ENCODE measurements at regions not wholly inside any gene's neighbourhood (a gene's known extent, or its start where the extent isn't known, plus 50 kb on each side); places are given as distances from the start of the nearest gene placed in this dataset.

GRCh38 chr5:4405614-4406219 is 734.4 kb upstream of the ADAMTS16 start:
- H3K79me2 ChIP-seq (ENCODE audit: control insufficient read depth, insufficient read depth, low read length, unreplicated experiment): no peaks in the 10 kb centered on the region
- no peak overlapping the region for H3K4me3 ChIP-seq (ENCODE audit: low read depth, low read length)
- H3K27ac ChIP-seq (ENCODE audit: low read depth, low read length): no peak overlapping the region
- no peaks in the 10 kb centered on the region for H3K36me3 ChIP-seq (ENCODE audit: insufficient read depth, low read length)
- no peaks in the 10 kb centered on the region for H3K4me1 ChIP-seq (ENCODE audit: control insufficient read depth, insufficient read depth, low read length, unreplicated experiment)
- H3K27me3 ChIP-seq (ENCODE audit: insufficient read depth, low read length): no peaks in the 10 kb centered on the region
- no peak overlapping the region for H2AFZ ChIP-seq (ENCODE audit: low read length, unreplicated experiment)

- Histone ChIP-seq H3K4me3 (ENCODE audit: low read depth, low read length) (no peak overlapping the region), H3K27ac (ENCODE audit: low read depth, low read length) (no peak overlapping the region), H2AFZ (ENCODE audit: low read length, unreplicated experiment) (no peak overlapping the region), H3K36me3 (ENCODE audit: insufficient read depth, low read length) (no peaks in the 10 kb centered on the region), H3K27me3 (ENCODE audit: insufficient read depth, low read length) (no peaks in the 10 kb centered on the region), H3K79me2 (ENCODE audit: control insufficient read depth, insufficient read depth, low read length, unreplicated experiment) (no peaks in the 10 kb centered on the region), H3K4me1 (ENCODE audit: control insufficient read depth, insufficient read depth, low read length, unreplicated experiment) (no peaks in the 10 kb centered on the region)
These were observed 730.0 kb upstream of the ADAMTS16 start for GRCh38 chr5:4410151-4410550.

- Histone ChIP-seq H3K4me3 (ENCODE audit: low read depth, low read length) (no peak overlapping the region), H3K27ac (ENCODE audit: low read depth, low read length) (no peak overlapping the region), H2AFZ (ENCODE audit: low read length, unreplicated experiment) (no peak overlapping the region), H3K79me2 (ENCODE audit: control insufficient read depth, insufficient read depth, low read length, unreplicated experiment) (no peaks in the 10 kb centered on the region), H3K36me3 (ENCODE audit: insufficient read depth, low read length) (no peaks in the 10 kb centered on the region), H3K27me3 (ENCODE audit: insufficient read depth, low read length) (no peaks in the 10 kb centered on the region), H3K4me1 (ENCODE audit: control insufficient read depth, insufficient read depth, low read length, unreplicated experiment) (no peaks in the 10 kb centered on the region)
These were observed 728.5 kb upstream of the ADAMTS16 start for GRCh38 chr5:4411664-4412063.

GRCh38 chr5:4413996-4414395 is 726.1 kb upstream of the ADAMTS16 start:
- Histone ChIP-seq H3K36me3 (ENCODE audit: insufficient read depth, low read length) (no peaks in the 10 kb centered on the region), H3K4me3 (ENCODE audit: low read depth, low read length) (no peak overlapping the region), H3K4me1 (ENCODE audit: control insufficient read depth, insufficient read depth, low read length, unreplicated experiment) (no peaks in the 10 kb centered on the region), H3K79me2 (ENCODE audit: control insufficient read depth, insufficient read depth, low read length, unreplicated experiment) (no peaks in the 10 kb centered on the region), H3K27ac (ENCODE audit: low read depth, low read length) (no peak overlapping the region), H2AFZ (ENCODE audit: low read length, unreplicated experiment) (no peak overlapping the region), H3K27me3 (ENCODE audit: insufficient read depth, low read length) (no peaks in the 10 kb centered on the region)

- no peak overlapping the region for H3K4me3 ChIP-seq (ENCODE audit: low read depth, low read length)
- H3K27ac ChIP-seq (ENCODE audit: low read depth, low read length): no peak overlapping the region
- H3K4me1 ChIP-seq (ENCODE audit: control insufficient read depth, insufficient read depth, low read length, unreplicated experiment): no peaks in the 10 kb centered on the region
- H2AFZ ChIP-seq (ENCODE audit: low read length, unreplicated experiment): no peak overlapping the region
- no peaks in the 10 kb centered on the region for H3K79me2 ChIP-seq (ENCODE audit: control insufficient read depth, insufficient read depth, low read length, unreplicated experiment)
- no peaks in the 10 kb centered on the region for H3K36me3 ChIP-seq (ENCODE audit: insufficient read depth, low read length)
- no peaks in the 10 kb centered on the region for H3K27me3 ChIP-seq (ENCODE audit: insufficient read depth, low read length)
These were observed 722.0 kb upstream of the ADAMTS16 start for GRCh38 chr5:4418084-4418483.

GRCh38 chr5:4419281-4419680 is 720.8 kb upstream of the ADAMTS16 start:
- H2AFZ ChIP-seq (ENCODE audit: low read length, unreplicated experiment): no peak overlapping the region
- H3K27me3 ChIP-seq (ENCODE audit: insufficient read depth, low read length): no peaks in the 10 kb centered on the region
- H3K27ac ChIP-seq (ENCODE audit: low read depth, low read length): no peak overlapping the region
- no peaks in the 10 kb centered on the region for H3K36me3 ChIP-seq (ENCODE audit: insufficient read depth, low read length)
- H3K79me2 ChIP-seq (ENCODE audit: control insufficient read depth, insufficient read depth, low read length, unreplicated experiment): no peaks in the 10 kb centered on the region
- H3K4me1 ChIP-seq (ENCODE audit: control insufficient read depth, insufficient read depth, low read length, unreplicated experiment): no peaks in the 10 kb centered on the region
- H3K4me3 ChIP-seq (ENCODE audit: low read depth, low read length): no peak overlapping the region

- Histone ChIP-seq H3K27me3 (ENCODE audit: insufficient read depth, low read length) (no peaks in the 10 kb centered on the region), H2AFZ (ENCODE audit: low read length, unreplicated experiment) (no peak overlapping the region), H3K79me2 (ENCODE audit: control insufficient read depth, insufficient read depth, low read length, unreplicated experiment) (no peaks in the 10 kb centered on the region), H3K36me3 (ENCODE audit: insufficient read depth, low read length) (no peaks in the 10 kb centered on the region), H3K27ac (ENCODE audit: low read depth, low read length) (no peak overlapping the region), H3K4me3 (ENCODE audit: low read depth, low read length) (no peak overlapping the region), H3K4me1 (ENCODE audit: control insufficient read depth, insufficient read depth, low read length, unreplicated experiment) (no peaks in the 10 kb centered on the region)
These were observed 720.0 kb upstream of the ADAMTS16 start for GRCh38 chr5:4420177-4420576.

- no peaks in the 10 kb centered on the region for H3K79me2 ChIP-seq (ENCODE audit: control insufficient read depth, insufficient read depth, low read length, unreplicated experiment)
- H3K4me3 ChIP-seq (ENCODE audit: low read depth, low read length): no peak overlapping the region
- H2AFZ ChIP-seq (ENCODE audit: low read length, unreplicated experiment): no peak overlapping the region
- no peak overlapping the region for H3K27ac ChIP-seq (ENCODE audit: low read depth, low read length)
- H3K27me3 ChIP-seq (ENCODE audit: insufficient read depth, low read length): no peaks in the 10 kb centered on the region
- no peaks in the 10 kb centered on the region for H3K4me1 ChIP-seq (ENCODE audit: control insufficient read depth, insufficient read depth, low read length, unreplicated experiment)
- H3K36me3 ChIP-seq (ENCODE audit: insufficient read depth, low read length): no peaks in the 10 kb centered on the region
These were observed 719.4 kb upstream of the ADAMTS16 start for GRCh38 chr5:4420681-4421080.

GRCh38 chr5:4422247-4422646 is 717.9 kb upstream of the ADAMTS16 start:
- no peak overlapping the region for H3K27ac ChIP-seq (ENCODE audit: low read depth, low read length)
- H3K79me2 ChIP-seq (ENCODE audit: control insufficient read depth, insufficient read depth, low read length, unreplicated experiment): no peaks in the 10 kb centered on the region
- no peaks in the 10 kb centered on the region for H3K27me3 ChIP-seq (ENCODE audit: insufficient read depth, low read length)
- H2AFZ ChIP-seq (ENCODE audit: low read length, unreplicated experiment): no peak overlapping the region
- H3K36me3 ChIP-seq (ENCODE audit: insufficient read depth, low read length): no peaks in the 10 kb centered on the region
- no peaks in the 10 kb centered on the region for H3K4me1 ChIP-seq (ENCODE audit: control insufficient read depth, insufficient read depth, low read length, unreplicated experiment)
- no peak overlapping the region for H3K4me3 ChIP-seq (ENCODE audit: low read depth, low read length)

GRCh38 chr5:4424895-4425294 is 715.2 kb upstream of the ADAMTS16 start:
- Histone ChIP-seq H2AFZ (ENCODE audit: low read length, unreplicated experiment) (no peak overlapping the region), H3K79me2 (ENCODE audit: control insufficient read depth, insufficient read depth, low read length, unreplicated experiment) (no peaks in the 10 kb centered on the region), H3K27ac (ENCODE audit: low read depth, low read length) (no peak overlapping the region), H3K27me3 (ENCODE audit: insufficient read depth, low read length) (no peaks in the 10 kb centered on the region), H3K4me1 (ENCODE audit: control insufficient read depth, insufficient read depth, low read length, unreplicated experiment) (no peaks in the 10 kb centered on the region), H3K36me3 (ENCODE audit: insufficient read depth, low read length) (no peaks in the 10 kb centered on the region), H3K4me3 (ENCODE audit: low read depth, low read length) (no peak overlapping the region)

- Histone ChIP-seq H3K4me3 (ENCODE audit: low read depth, low read length) (no peak overlapping the region), H2AFZ (ENCODE audit: low read length, unreplicated experiment) (no peak overlapping the region), H3K36me3 (ENCODE audit: insufficient read depth, low read length) (no peaks in the 10 kb centered on the region), H3K27me3 (ENCODE audit: insufficient read depth, low read length) (no peaks in the 10 kb centered on the region), H3K79me2 (ENCODE audit: control insufficient read depth, insufficient read depth, low read length, unreplicated experiment) (no peaks in the 10 kb centered on the region), H3K27ac (ENCODE audit: low read depth, low read length) (no peak overlapping the region), H3K4me1 (ENCODE audit: control insufficient read depth, insufficient read depth, low read length, unreplicated experiment) (no peaks in the 10 kb centered on the region)
These were observed 699.6 kb upstream of the ADAMTS16 start for GRCh38 chr5:4440536-4440935.

Measured in ACC112 (cell line).